ENCODE measurements at regions not wholly inside any gene's neighbourhood (a gene's known extent, or its start where the extent isn't known, plus 50 kb on each side); places are given as distances from the start of the nearest gene placed in this dataset.

DNA sequence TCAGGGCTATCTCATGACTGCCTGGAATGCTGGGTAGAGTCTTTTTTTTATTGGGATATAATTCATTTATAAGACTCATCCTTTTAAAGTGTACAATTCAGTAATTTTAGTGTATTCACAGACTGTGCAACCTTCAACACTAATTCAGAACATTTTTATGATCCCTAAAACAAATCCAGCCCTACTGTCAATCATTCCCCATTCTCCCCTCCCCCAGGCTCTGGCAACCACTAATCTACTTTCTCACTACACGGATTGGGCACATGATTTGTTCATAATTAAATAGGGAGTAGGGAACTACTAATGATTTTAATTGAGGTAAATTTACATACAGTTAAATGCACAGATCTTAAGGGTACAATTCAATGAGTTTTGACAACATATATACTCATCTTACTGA, 225.7 kb downstream of the CDCA7 start:
- Mint-ChIP-seq H3K4me3 (no peak overlapping the region), H3K9me3 (no peaks in the 10 kb centered on the region), H3K27ac (no peak overlapping the region), H3K27me3 (peaks cover 8% of the 10 kb centered on the region), H3K36me3 (no peaks in the 10 kb centered on the region), H3K4me1 (no peaks in the 10 kb centered on the region)
- CTCF ChIA-PET: no interaction called here
- DNase-seq: no peak

DNA sequence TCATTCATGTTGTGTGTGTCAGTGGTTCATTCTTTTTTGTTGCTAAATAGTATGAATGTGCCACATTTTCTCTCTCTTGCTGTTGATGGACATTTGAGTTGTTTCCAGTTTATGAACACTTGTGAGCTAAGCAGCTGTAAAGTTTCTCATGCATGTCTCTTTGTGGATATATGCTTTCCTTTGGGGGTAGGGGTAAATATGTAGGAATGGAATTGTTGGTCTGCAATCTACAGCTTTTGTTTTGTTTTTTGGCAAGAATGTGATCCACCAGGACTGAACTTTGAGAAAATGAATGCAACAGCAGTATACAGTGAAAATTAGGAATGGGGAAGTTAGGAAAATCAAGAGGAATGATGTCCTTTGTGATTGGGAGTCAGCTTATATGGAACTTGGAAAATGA, 226.3 kb downstream of the CDCA7 start:
- peaks cover 8% of the 10 kb centered on the region for H3K27me3 Mint-ChIP-seq
- no peaks in the 10 kb centered on the region for H3K4me1 Mint-ChIP-seq
- H3K27ac Mint-ChIP-seq: no peak overlapping the region
- CTCF ChIA-PET: no interaction called here
- no peaks in the 10 kb centered on the region for H3K36me3 Mint-ChIP-seq
- H3K9me3 Mint-ChIP-seq: no peaks in the 10 kb centered on the region
- DNase-seq: no peak
- no peak overlapping the region for H3K4me3 Mint-ChIP-seq

DNA sequence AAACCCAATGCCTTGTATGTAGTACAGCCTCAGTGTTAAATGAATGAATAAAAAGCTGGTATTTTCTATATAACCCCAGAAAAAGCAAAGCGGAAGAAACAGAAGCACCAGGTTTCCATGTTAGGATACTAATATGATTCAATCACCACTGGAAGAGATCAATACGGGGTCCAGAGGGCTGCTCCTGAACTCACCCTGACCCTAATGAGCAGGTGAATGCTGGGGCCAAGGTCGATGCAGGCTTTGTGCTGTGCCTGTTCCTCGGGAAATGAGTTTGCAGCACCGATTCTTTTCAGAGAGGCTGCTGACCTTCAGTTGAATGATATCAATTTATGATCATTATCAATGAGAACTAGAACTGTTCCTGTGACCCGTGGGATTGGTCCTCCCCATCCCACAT, 228.5 kb downstream of the CDCA7 start:
- CTCF ChIA-PET: no interaction called here
- Mint-ChIP-seq H3K9me3 (no peaks in the 10 kb centered on the region), H3K27ac (no peak overlapping the region), H3K27me3 (peaks cover 9% of the 10 kb centered on the region), H3K4me3 (no peak overlapping the region), H3K4me1 (no peaks in the 10 kb centered on the region), H3K36me3 (no peaks in the 10 kb centered on the region)
- DNase-seq: no peak

DNA sequence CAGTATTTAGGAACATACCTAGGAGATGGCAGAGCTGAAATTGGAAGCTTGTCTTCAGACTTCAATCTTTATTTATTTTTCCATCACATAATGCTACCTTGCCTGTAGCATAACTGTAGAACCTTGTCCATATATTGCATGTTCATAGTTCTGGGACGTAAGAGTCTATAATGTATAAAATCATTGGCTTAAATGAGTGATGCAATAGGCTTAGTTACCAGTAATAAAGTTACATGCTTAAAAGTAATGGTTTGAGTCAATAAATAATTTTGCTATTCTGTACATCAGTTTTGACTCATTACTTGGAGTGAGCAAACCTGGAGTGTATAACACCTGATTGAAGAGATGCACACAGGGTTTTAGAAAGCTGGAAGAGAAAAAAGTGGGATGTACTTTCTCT, 229.3 kb downstream of the CDCA7 start:
- Mint-ChIP-seq H3K36me3 (no peaks in the 10 kb centered on the region), H3K9me3 (no peaks in the 10 kb centered on the region), H3K27ac (no peak overlapping the region), H3K4me1 (no peaks in the 10 kb centered on the region), H3K27me3 (peaks cover 12% of the 10 kb centered on the region), H3K4me3 (no peak overlapping the region)
- no peak for DNase-seq
- CTCF ChIA-PET: no interaction called here

DNA sequence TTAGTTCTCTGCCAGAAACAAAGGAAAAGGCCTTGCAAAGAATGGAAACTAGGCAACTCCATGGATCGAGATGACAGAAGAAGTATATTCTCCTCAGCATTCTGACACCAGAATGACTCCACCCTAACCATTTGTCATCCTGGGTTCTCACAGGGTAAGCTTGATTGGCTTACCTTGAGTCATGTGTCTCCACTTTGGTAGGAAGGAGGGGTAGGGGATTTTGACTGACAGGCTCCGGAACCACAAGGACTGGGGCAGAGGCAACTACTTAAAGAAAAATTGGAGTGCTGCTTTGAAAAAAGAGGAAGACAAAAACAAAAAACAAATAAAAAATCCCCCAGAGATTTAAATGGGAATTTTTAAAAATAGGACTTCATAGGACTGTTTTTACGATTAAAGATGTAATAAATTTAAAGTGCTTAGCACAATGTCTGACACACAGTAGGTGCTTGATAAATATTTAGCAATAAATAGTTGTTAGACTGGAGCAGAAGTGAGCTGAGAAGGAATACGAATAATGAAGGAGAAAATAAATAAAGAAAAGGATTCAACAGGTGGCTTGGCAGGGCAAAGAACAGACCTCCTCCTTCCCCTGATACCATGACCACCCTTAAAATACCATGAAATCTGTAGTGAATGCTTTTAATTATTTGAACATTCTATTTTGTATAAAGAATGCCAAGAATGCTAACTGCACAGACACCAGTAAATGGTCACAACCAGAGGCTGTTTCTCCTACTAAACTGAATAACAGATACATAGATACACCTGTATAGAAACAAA, 230.2 kb downstream of the CDCA7 start:
- H3K27me3 Mint-ChIP-seq: peaks cover 12% of the 10 kb centered on the region

DNA sequence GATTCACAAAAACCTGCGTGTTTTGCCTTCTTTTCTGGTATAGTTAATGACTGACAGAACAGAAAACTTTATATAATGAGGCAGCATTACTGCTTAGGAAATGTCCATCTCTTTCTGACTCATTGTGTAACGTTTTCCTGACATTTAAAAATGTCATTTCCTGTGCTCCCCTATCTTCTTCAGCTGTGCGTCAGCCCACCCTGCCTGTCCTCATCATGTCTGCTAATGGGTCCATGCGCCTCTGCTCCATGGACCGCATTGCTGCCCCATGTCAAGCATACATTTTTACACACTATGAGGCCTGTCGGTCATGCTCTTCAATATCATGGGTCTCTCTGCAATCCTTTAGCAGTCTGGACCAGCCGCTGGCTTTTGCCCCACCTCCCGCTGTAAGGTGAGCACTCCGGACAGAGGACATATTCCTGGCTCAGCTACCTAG, 234.3 kb downstream of the CDCA7 start:
- Mint-ChIP-seq H3K4me3 (no peak overlapping the region), H3K27ac (no peak overlapping the region), H3K27me3 (peaks cover 9% of the 10 kb centered on the region), H3K36me3 (no peaks in the 10 kb centered on the region), H3K4me1 (no peaks in the 10 kb centered on the region), H3K9me3 (peaks cover 5% of the 10 kb centered on the region)
- CTCF ChIA-PET: interaction anchor here (0.6 kb wide), 1 partner anchor 1991 kb away, joined by 3 read pairs; no protein-coding TSS in a partner anchor
- no peak for DNase-seq

More for the DNA sequence above, 230.2 kb downstream of the CDCA7 start:
- no peak for DNase-seq
- Mint-ChIP-seq H3K36me3 (no peaks in the 10 kb centered on the region), H3K4me3 (no peak overlapping the region), H3K9me3 (no peaks in the 10 kb centered on the region), H3K27ac (no peak overlapping the region), H3K4me1 (no peaks in the 10 kb centered on the region)
- CTCF ChIA-PET: no interaction called here

DNA sequence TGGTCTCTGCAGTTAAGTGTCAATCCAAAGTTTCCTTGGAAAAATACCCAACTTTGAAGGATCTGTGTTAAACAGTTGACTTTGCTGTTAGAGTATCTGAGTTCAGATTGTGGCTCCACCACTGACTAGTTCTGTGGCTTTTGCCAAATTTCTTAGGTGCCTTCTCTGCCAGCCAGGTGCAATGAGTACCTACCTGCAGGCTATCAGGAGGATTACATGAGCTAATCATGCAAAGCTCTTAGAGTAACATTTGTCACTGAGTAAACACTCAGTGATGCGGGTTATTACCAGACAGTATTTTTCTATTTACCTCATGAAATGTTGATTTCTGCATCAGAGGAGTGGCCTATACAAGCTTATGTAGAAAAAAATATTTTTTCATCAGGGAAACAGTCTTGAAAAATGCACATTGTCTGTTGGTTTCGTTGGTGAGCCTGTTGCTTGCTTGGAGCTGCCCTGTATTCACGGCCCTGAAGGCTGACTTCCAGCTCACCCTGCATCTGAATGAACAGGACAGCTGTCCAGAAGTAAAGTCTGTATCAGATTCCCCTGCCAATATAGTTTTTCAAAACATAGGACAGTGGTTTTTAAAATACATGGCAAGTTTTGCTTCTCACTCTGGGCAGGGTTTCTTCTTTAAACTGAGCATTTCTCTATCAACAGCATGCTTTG, 235.1 kb downstream of the CDCA7 start:
- DNase-seq: no peak
- CTCF ChIA-PET: no interaction called here
- Mint-ChIP-seq H3K9me3 (peaks cover 5% of the 10 kb centered on the region), H3K27me3 (peaks cover 4% of the 10 kb centered on the region), H3K27ac (no peak overlapping the region), H3K4me1 (no peaks in the 10 kb centered on the region), H3K4me3 (no peak overlapping the region), H3K36me3 (no peaks in the 10 kb centered on the region)

DNA sequence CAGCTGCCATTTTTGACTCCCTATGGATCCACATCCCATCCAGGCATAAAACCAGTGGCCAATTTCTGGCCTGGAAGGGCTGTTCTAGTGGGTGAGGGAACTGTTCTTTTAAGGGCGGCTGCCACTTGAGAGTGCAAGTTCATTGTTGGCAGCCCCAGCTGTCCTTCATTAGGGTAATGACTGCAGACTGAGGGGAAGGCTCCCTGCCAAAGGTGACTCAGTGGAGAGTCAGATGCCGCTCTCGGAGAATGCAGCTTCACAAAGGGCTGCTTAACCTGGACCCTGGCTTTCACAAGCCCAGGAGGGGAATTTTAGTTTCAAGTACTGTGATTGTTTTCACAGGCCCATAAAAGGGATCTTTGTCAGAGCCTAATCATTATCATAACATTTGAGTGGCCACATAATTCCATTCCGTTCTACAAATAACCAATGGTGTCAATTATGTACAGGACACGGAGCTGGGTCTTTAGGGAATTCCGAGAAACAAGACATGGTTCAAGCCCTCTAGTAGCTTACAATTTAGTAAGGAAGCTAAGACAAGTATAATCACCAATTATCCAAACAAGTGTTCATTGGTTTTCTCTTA, 235.7 kb downstream of the CDCA7 start:
- no peak for DNase-seq
- H3K4me3 Mint-ChIP-seq: no peak overlapping the region
- peaks cover 3% of the 10 kb centered on the region for H3K27me3 Mint-ChIP-seq
- no peaks in the 10 kb centered on the region for H3K4me1 Mint-ChIP-seq
- H3K36me3 Mint-ChIP-seq: no peaks in the 10 kb centered on the region
- no peak overlapping the region for H3K27ac Mint-ChIP-seq
- CTCF ChIA-PET: interaction anchor here (0.7 kb wide), 1 partner anchor 34 kb away, joined by 3 read pairs; no protein-coding TSS in a partner anchor
- H3K9me3 Mint-ChIP-seq: peaks cover 5% of the 10 kb centered on the region

DNA sequence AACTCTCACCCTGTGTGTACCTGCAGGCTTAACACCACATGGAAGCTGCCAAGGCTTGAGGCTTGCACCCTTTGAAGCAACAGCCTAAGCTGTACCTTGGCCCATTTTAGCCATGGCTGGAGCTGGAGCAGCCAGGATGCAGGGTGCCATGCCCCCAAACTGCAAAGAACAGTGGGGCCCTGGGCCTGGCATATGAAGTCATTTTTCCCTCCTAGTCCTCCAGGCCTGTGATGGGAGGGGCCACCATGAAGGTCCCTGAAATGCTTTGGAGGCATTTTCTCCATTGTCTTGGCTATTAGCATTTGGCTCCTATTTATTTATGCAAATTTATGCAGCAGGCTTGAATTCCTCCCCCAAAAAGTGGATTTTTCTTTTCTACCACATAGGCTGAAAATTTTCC, 238.4 kb downstream of the CDCA7 start:
- peaks cover 3% of the 10 kb centered on the region for H3K27me3 Mint-ChIP-seq
- H3K36me3 Mint-ChIP-seq: no peaks in the 10 kb centered on the region
- H3K9me3 Mint-ChIP-seq: peaks cover 5% of the 10 kb centered on the region
- CTCF ChIA-PET: no interaction called here
- H3K27ac Mint-ChIP-seq: no peak overlapping the region
- H3K4me1 Mint-ChIP-seq: no peaks in the 10 kb centered on the region
- no peak for DNase-seq
- H3K4me3 Mint-ChIP-seq: no peak overlapping the region

DNA sequence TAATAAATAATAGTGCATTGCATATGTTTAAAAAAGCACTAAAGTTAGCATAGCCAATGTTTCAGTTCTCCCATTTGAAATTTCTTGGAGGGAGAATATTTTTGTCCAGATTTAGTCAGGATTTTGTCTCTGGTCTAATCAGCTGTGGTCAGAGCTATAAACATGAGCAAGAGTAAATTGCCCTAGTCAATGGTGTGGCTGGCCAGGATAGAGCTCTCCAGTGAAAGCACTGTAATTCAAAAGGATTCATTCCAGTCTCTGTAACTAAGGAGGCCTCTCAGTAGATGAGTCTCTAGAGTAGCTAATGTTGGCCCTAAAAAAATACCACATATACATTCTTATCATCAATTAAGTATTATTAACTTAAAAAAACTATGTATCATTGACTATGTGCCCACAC, 241.6 kb downstream of the CDCA7 start:
- CTCF ChIA-PET: no interaction called here
- Mint-ChIP-seq H3K9me3 (peaks cover 5% of the 10 kb centered on the region), H3K27me3 (no peaks in the 10 kb centered on the region), H3K36me3 (no peaks in the 10 kb centered on the region), H3K27ac (no peak overlapping the region), H3K4me3 (no peak overlapping the region), H3K4me1 (no peaks in the 10 kb centered on the region)
- no peak for DNase-seq

DNA sequence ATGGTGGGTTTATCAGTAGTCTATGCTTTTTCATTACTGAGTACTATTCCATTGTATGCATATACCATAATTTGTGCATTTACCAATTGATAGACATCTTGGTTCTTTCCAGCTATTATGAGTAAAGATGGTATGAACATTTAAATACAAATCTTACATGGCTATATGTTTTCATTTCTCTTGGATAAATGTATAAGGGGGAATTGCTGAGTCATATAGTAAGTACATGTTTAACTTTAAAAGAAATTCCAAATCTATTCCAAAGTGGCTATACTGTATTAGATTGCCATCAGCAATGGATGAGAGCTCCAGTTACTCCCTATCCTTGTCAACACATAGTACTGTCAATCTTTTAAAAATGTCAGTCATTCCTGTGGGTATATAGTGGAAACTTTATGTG, 243.9 kb downstream of the CDCA7 start:
- H3K27me3 Mint-ChIP-seq: no peaks in the 10 kb centered on the region
- H3K36me3 Mint-ChIP-seq: no peaks in the 10 kb centered on the region
- no peaks in the 10 kb centered on the region for H3K4me1 Mint-ChIP-seq
- no peak overlapping the region for H3K4me3 Mint-ChIP-seq
- CTCF ChIA-PET: no interaction called here
- peaks cover 2% of the 10 kb centered on the region for H3K9me3 Mint-ChIP-seq
- no peak for DNase-seq
- no peak overlapping the region for H3K27ac Mint-ChIP-seq

DNA sequence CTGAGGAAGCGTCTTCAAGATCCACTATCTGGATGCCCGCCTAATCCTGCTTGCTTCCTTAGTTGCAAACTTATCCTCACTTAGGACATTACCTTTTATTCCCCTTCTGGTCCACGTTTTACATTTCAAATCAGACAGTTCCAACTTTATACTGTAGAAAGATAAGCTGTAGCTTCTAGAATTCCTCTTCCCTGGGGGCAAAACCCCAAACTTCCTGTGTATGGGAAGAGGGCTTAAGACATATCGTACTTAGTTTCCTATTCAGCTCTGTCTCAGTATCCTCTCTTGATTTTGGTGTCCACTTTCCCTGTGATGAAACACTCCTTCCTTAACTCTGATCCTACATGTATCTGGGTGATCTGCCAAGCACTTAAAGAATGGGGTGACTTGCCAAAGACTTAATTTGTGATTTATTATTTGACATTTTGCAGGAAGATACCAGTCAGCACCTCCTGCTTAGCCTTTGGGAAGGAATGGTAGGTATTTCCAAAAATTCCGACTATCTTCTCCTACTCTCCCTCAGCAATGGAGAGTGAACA, 245.2 kb downstream of the CDCA7 start:
- no peak for DNase-seq
- peaks cover 2% of the 10 kb centered on the region for H3K9me3 Mint-ChIP-seq
- no peaks in the 10 kb centered on the region for H3K27me3 Mint-ChIP-seq
- H3K4me1 Mint-ChIP-seq: no peaks in the 10 kb centered on the region
- CTCF ChIA-PET: no interaction called here
- no peak overlapping the region for H3K4me3 Mint-ChIP-seq
- H3K27ac Mint-ChIP-seq: no peak overlapping the region
- H3K36me3 Mint-ChIP-seq: no peaks in the 10 kb centered on the region

DNA sequence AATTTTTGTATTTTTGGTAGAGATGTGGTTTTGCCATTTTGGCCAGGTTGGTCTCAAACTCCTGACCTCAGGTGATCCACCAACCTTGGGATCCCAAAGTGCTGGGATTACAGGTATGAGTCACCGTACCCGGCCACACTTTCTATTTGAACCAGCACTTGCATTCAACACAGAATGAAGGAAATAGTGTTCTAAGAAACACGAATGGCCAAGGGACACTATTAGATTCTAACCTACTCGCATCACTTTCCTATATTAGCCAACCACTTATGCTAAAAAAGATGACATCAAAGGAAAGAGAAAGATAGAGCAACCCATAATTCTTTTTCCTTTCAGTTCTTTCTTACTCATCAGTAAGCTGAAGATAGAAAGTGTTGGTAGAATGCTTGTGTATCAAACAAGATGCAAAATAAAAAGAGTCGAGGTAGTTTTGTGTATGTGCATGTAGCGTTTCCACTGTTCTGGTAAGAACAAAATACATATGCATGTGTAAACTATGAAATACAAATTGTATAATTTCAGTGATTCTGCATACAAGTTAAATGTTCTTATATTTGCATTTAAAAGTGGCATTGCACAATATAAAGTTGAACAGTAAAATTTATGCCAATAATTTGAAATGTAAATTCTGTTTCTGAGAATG, 247.6 kb downstream of the CDCA7 start:
- Mint-ChIP-seq H3K27me3 (no peaks in the 10 kb centered on the region), H3K4me1 (no peaks in the 10 kb centered on the region), H3K36me3 (no peaks in the 10 kb centered on the region), H3K27ac (no peak overlapping the region), H3K9me3 (peaks cover 2% of the 10 kb centered on the region), H3K4me3 (no peak overlapping the region)
- CTCF ChIA-PET: no interaction called here
- DNase-seq: no peak

DNA sequence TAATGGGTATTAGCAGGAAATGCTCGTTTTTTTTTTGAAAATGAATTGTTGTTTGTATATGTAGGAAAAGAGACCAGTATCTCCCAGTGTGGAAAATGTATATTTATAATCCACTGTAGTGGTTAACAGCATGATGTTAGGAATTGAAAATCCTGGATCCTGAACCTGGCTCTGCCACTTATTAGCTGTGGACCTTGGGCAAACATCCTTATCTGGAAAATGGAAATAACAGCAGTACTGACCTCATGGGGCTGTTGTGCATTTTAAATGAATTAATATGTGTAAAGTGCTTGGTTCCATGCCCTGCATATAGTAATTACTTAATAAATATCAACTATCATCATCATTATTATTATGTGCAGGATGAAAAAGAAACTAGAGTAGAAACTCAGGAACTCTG, 251.3 kb downstream of the CDCA7 start:
- no peaks in the 10 kb centered on the region for H3K36me3 Mint-ChIP-seq
- no peaks in the 10 kb centered on the region for H3K4me1 Mint-ChIP-seq
- peaks cover 2% of the 10 kb centered on the region for H3K9me3 Mint-ChIP-seq
- DNase-seq: no peak
- peaks cover 5% of the 10 kb centered on the region for H3K27me3 Mint-ChIP-seq
- CTCF ChIA-PET: no interaction called here
- no peak overlapping the region for H3K4me3 Mint-ChIP-seq
- no peak overlapping the region for H3K27ac Mint-ChIP-seq
